MCF 10A (cell line): ENCODE measurements at regions not wholly inside any gene's neighbourhood (a gene's known extent, or its start where the extent isn't known, plus 50 kb on each side); places are given as distances from the start of the nearest gene placed in this dataset.

Experiments used
- BruUV-seq: library from RNA; stranded (reverse); fragments of 400-500 nt; replicated peaks from 2 replicates; lab custom pipeline; 2021; lab: Mats Ljungman, UMichigan
- CTCF ChIA-PET: fragments of 300-600 bp; sonication (Branson Sonifier 250); formaldehyde crosslinking; extraction: SDS; loops from one replicate; lab custom pipeline; 2021; ENCODE audit warnings: antibody characterized with exemption, inconsistent platforms; lab: Yijun Ruan, JAX
- POLR2A ChIA-PET: fragments of 300-600, 350-650 bp; sonication (Branson Sonifier 250); formaldehyde crosslinking; extraction: SDS; loops from one replicate; lab custom pipeline; 2020; ENCODE audit warnings: antibody characterized with exemption, inconsistent platforms; lab: Yijun Ruan, JAX
- DNase-seq: peaks from one replicate; pipeline ENCODE4 v3.0.0-alpha.2; 2018; ENCODE audit not compliant: unreplicated experiment
- H3K27ac Mint-ChIP-seq: one replicate; pipeline ENCODE4 v1.8.0; 2022; ENCODE audit warnings: mild to moderate bottlenecking, low read depth, mixed read lengths; ENCODE audit not compliant: unreplicated experiment
- H3K27me3 Mint-ChIP-seq: one replicate; pipeline ENCODE4 v1.8.0; 2022; ENCODE audit warnings: mixed read lengths; ENCODE audit not compliant: insufficient read depth, unreplicated experiment
- H3K36me3 Mint-ChIP-seq: one replicate; pipeline ENCODE4 v1.8.0; 2022; ENCODE audit warnings: mild to moderate bottlenecking, moderate library complexity, mixed read lengths; ENCODE audit not compliant: insufficient read depth, unreplicated experiment
- H3K4me1 Mint-ChIP-seq: one replicate; pipeline ENCODE4 v1.8.0; 2022; ENCODE audit warnings: mixed read lengths; ENCODE audit not compliant: insufficient read depth, unreplicated experiment
- H3K4me3 Mint-ChIP-seq: one replicate; pipeline ENCODE4 v1.8.0; 2022; ENCODE audit warnings: mild to moderate bottlenecking, moderate library complexity, mixed read lengths; ENCODE audit not compliant: unreplicated experiment
- H3K9me3 Mint-ChIP-seq: one replicate; pipeline ENCODE4 v1.8.0; 2022; ENCODE audit warnings: mixed read lengths; ENCODE audit not compliant: unreplicated experiment
- CTCF ChIP-seq: fragments of 200-600 bp; IDR thresholded peaks from one replicate; pipeline ENCODE4 v1.8.0; 2022; ENCODE audit warnings: antibody characterized with exemption, mild to moderate bottlenecking; ENCODE audit not compliant: unreplicated experiment
- intact Hi-C: fragments of 100-400 bp; cut with micrococcal nuclease; formaldehyde crosslinking; loops from 2 replicates; pipeline ENCODE4 v1.14.1; 2022

- no peak for TF ChIP-seq CTCF
- ChIA-PET POLR2A (no interaction called here), CTCF (no interaction called here)
- no peak for DNase-seq
- H3K4me1 Mint-ChIP-seq: no peaks in the 10 kb centered on the region
- H3K9me3 Mint-ChIP-seq: peaks cover 14% of the 10 kb centered on the region
- BruUV-seq: no TSS peak
- no peaks in the 10 kb centered on the region for H3K27me3 Mint-ChIP-seq
- H3K27ac Mint-ChIP-seq: no peak overlapping the region
- no peak overlapping the region for H3K4me3 Mint-ChIP-seq
- intact Hi-C loops: no loop called here
- peaks cover 6% of the 10 kb centered on the region for H3K36me3 Mint-ChIP-seq
Observed at GRCh38 chr2:8160959-8161358, 520.9 kb upstream of the ID2 start.

GRCh38 chr2:8162552-8162951 is 519.3 kb upstream of the ID2 start:
- Mint-ChIP-seq H3K4me1 (no peaks in the 10 kb centered on the region), H3K27me3 (no peaks in the 10 kb centered on the region), H3K27ac (no peak overlapping the region), H3K4me3 (no peak overlapping the region), H3K9me3 (peaks cover 14% of the 10 kb centered on the region), H3K36me3 (peaks cover 6% of the 10 kb centered on the region)
- BruUV-seq: no TSS peak
- no peak for TF ChIP-seq CTCF
- intact Hi-C loops: no loop called here
- ChIA-PET CTCF (no interaction called here), POLR2A (no interaction called here)
- DNase-seq: no peak

- Mint-ChIP-seq H3K27me3 (no peaks in the 10 kb centered on the region), H3K36me3 (peaks cover 6% of the 10 kb centered on the region), H3K9me3 (peaks cover 2% of the 10 kb centered on the region), H3K27ac (no peak overlapping the region), H3K4me3 (no peak overlapping the region), H3K4me1 (no peaks in the 10 kb centered on the region)
- CTCF ChIA-PET: no interaction called here
- TF ChIP-seq CTCF: no peak
- POLR2A ChIA-PET: no interaction called here
- intact Hi-C loops: no loop called here
- no peak for DNase-seq
- BruUV-seq: no TSS peak
Observed at GRCh38 chr2:8165550-8165949, 516.3 kb upstream of the ID2 start.

- no peaks in the 10 kb centered on the region for H3K36me3 Mint-ChIP-seq
- CTCF ChIA-PET: interaction anchor here (0.6 kb wide), 1 partner anchor 49 kb away, joined by 4 read pairs; no protein-coding TSS in a partner anchor
Observed at GRCh38 chr2:8168022-8168717, 513.7 kb upstream of the ID2 start.

More at GRCh38 chr2:8168022-8168717, 513.7 kb upstream of the ID2 start:
- intact Hi-C loops: no loop called here
- POLR2A ChIA-PET: no interaction called here
- Mint-ChIP-seq H3K27ac (no peak overlapping the region), H3K4me1 (no peaks in the 10 kb centered on the region), H3K4me3 (no peak overlapping the region), H3K27me3 (no peaks in the 10 kb centered on the region), H3K9me3 (no peaks in the 10 kb centered on the region)
- no TSS peak for BruUV-seq
- TF ChIP-seq CTCF: no peak
- DNase-seq: no peak
